Rectal smooth muscle tissue (tissue), 1 donor: ENCODE measurements at regions not wholly inside any gene's neighbourhood (a gene's known extent, or its start where the extent isn't known, plus 50 kb on each side); places are given as distances from the start of the nearest gene placed in this dataset.

Experiments
- H3K27ac ChIP-seq: one replicate; pipeline ENCODE4 v1.7.0; 2013; ENCODE audit warnings: low read depth, low read length, inconsistent platforms
- H3K27me3 ChIP-seq: one replicate; pipeline ENCODE4 v1.7.0; 2013; ENCODE audit warnings: low read length; ENCODE audit not compliant: control insufficient read depth, insufficient read depth
- H3K36me3 ChIP-seq: one replicate; pipeline ENCODE4 v1.7.0; 2013; ENCODE audit warnings: low read length; ENCODE audit not compliant: control insufficient read depth, insufficient read depth
- H3K4me1 ChIP-seq: one replicate; pipeline ENCODE4 v1.7.0; 2013; ENCODE audit warnings: low read length; ENCODE audit not compliant: control insufficient read depth, insufficient read depth
- H3K4me3 ChIP-seq: one replicate; pipeline ENCODE4 v1.7.0; 2013; ENCODE audit warnings: low read length
- H3K9ac ChIP-seq: one replicate; pipeline ENCODE4 v1.7.0; 2013; ENCODE audit warnings: low read length

DNA sequence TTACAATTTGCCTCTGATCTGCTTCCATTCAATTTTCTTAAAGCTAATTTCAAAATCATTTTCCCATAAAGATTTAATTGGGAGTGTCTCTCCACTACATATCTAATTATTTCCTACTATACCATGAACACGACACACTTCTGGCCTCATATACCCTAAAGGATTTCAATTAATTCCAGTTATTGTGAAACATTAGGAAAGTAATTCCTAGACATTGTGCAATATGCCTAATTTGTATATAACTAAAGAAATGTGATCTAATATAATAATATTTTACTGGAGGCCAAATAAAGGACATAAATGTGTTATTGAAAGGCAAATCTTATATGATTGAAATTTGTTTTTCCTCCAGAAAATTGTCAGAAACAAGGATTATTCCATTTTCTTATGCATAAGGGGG, 727.2 kb upstream of the ADGRL2 start:
- Histone ChIP-seq H3K27me3 (no peaks in the 10 kb centered on the region), H3K27ac (no peak overlapping the region), H3K36me3 (no peaks in the 10 kb centered on the region), H3K4me3 (no peak overlapping the region), H3K9ac (no peak overlapping the region), H3K4me1 (no peaks in the 10 kb centered on the region)

DNA sequence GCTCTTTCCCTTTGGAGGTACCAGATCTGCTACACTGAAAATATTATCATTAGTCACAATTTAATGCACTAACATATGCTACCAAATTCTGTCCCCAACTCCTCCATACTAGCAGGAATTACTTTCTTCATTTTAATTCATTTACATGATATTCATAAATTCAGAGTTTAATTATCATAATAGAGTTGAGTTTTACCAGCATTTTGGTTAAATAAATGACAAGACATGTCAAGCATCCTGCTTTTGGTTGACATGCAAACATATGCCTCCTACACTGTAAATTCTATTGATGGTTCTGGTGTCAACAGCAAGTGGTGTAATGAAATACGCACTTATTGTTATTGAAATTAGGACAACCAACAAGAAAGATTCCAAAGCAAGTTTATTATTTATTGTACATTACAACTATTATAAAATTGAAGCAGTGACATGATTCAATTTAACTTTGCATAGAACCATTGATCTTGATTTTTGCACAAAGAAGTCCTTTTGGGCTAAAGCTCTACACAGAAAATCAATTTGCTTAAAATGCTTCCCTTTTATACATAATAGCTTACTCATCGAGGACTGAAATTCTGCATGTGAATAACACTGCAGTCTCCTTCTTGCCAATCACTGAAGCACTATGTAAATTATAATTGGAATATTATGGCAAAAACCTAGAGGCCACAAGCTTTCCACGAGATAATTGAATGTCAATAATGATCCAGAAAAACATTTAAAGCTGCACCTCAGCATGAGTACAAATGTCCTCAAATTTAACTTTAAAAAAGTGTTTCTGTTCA, 728.6 kb upstream of the ADGRL2 start:
- H3K27ac ChIP-seq: no peak overlapping the region
- no peaks in the 10 kb centered on the region for H3K36me3 ChIP-seq
- no peak overlapping the region for H3K4me3 ChIP-seq
- H3K9ac ChIP-seq: no peak overlapping the region
- H3K27me3 ChIP-seq: no peaks in the 10 kb centered on the region
- no peaks in the 10 kb centered on the region for H3K4me1 ChIP-seq

DNA sequence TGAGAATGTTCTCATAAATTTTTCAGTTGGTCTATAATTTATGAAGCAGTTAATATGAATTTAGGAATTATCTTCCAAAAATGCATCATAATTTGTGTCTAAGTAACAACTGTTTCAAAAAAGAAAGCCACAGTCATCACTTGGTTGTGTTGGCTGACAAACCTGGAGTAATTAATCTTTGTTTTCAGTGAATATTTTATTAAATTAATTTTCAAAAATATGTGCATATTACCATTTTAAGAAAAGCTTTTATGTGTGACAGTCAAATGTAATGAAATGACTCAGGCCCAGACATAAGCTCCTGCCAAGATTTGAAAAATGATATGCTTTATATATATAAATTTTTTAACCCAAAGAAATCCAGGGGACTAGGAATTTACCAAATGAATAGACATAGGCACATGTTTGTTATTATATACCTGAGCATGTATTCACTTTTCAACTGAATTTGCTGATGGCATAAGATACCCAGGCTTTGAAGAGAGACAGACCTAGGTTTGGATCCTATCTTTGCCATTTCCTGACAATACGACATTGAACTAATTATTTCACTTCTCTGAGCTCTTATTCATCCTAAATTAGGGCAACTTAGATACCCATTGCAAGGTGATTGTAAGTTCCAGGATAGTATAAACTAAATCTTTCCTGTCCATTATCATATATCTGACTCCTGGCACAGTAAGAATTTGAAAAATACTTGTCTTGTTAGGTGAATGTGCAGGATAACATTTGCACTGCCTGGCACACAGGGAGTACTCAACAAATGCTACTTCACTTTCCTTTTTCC, 729.5 kb upstream of the ADGRL2 start:
- no peaks in the 10 kb centered on the region for H3K36me3 ChIP-seq
- H3K27me3 ChIP-seq: no peaks in the 10 kb centered on the region
- no peak overlapping the region for H3K27ac ChIP-seq
- no peaks in the 10 kb centered on the region for H3K4me1 ChIP-seq
- H3K4me3 ChIP-seq: no peak overlapping the region
- no peak overlapping the region for H3K9ac ChIP-seq

DNA sequence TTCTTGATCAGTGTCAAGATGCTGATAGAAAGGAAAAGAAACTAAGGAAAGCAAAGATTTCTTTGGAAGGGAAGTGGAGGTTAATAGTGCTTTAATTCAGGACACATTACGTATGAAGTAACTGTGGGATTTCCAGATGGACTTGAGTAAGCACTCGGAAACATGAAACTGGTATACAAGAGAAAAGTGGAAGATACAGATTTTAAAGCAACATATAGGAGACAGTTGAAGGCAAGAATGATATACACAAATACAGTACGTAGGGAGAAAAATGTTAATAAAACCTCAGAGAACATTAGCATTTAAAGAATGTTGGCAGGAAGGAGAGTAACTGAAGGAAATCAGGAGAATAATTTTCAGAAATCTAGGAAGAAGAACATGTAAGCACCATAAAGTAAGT, 730.9 kb upstream of the ADGRL2 start:
- Histone ChIP-seq H3K9ac (no peak overlapping the region), H3K27me3 (no peaks in the 10 kb centered on the region), H3K36me3 (no peaks in the 10 kb centered on the region), H3K27ac (no peak overlapping the region), H3K4me1 (no peaks in the 10 kb centered on the region), H3K4me3 (no peak overlapping the region)

DNA sequence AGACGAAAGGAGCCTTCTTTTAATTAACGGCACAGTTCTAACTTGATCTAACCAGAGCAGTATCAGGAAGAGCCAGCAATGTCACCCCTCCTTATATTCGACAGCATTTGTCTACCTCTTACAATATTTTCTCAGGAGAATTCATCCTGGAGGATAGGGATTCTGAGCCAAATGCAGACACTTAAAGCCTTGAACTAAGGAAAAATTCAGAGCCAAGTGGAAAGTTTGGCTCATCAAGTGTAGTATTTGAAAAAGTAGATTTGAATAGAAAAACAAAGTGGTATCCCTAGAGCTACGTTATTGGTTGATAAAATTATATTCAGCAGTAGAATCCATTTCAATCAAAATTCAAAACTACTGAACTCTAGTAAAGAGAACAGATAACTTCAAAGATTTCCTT, 732.0 kb upstream of the ADGRL2 start:
- no peak overlapping the region for H3K27ac ChIP-seq
- H3K4me3 ChIP-seq: no peak overlapping the region
- H3K36me3 ChIP-seq: no peaks in the 10 kb centered on the region
- H3K4me1 ChIP-seq: no peaks in the 10 kb centered on the region
- H3K27me3 ChIP-seq: no peaks in the 10 kb centered on the region
- H3K9ac ChIP-seq: no peak overlapping the region

DNA sequence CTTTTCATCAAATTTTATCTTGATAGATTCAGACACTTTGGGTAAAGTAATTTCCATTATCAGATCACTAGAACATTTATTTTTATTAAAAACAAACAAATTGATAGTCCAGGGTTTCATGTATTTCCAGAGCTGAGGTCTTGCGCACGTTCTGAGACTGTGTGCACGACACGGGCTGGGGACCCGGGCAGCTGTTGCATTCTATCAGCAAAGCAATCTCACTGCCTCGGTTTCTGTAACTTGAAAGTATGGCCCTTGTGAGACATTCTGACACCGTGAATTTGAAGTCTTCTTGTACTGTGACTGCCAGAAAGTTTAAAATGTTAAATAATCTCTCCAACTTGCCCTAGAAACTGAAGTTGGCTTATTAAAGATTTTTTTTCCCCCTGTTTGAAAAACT, 746.9 kb upstream of the ADGRL2 start:
- H3K36me3 ChIP-seq: no peaks in the 10 kb centered on the region
- no peaks in the 10 kb centered on the region for H3K27me3 ChIP-seq
- no peak overlapping the region for H3K9ac ChIP-seq
- H3K27ac ChIP-seq: no peak overlapping the region
- H3K4me3 ChIP-seq: no peak overlapping the region
- H3K4me1 ChIP-seq: no peaks in the 10 kb centered on the region

DNA sequence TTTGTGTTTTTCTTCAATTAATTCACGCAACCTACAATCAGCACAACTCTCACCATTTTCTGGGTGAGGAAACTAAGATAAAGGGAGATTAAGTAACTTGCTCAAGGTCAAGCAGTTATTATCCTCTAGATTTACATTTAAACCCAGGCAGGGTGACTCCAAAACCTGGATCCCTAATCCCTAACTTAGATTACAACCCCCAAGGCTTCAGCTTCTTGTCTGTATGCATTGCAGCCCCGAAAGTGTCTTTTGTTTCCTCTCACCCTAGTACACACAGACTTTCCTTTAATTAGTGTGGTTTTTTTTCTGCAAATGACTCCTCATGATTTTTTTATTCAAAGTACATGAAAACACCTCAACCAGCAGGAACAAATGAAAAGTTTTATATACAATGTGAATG, 748.6 kb upstream of the ADGRL2 start:
- no peak overlapping the region for H3K4me3 ChIP-seq
- no peaks in the 10 kb centered on the region for H3K4me1 ChIP-seq
- H3K27me3 ChIP-seq: no peaks in the 10 kb centered on the region
- no peaks in the 10 kb centered on the region for H3K36me3 ChIP-seq
- H3K9ac ChIP-seq: no peak overlapping the region
- no peak overlapping the region for H3K27ac ChIP-seq

DNA sequence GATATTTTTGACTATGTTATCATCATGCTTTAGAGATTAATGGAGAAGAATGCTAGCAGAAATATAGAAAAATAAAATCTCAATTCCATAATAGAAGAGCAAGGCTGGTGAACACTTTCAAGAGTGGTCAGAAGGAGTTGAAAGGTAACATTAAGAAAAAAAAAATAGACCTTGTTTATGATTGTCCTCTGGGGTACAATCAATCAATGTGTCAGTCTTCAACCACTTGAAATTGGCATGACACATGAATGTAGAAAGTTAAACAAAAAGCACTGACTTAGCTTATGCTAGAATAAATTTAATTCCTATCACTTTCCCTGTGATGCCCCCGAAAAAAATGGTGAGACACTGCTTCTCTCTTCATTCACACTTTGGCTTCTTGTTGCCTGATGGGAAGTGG, 750.3 kb upstream of the ADGRL2 start:
- Histone ChIP-seq H3K9ac (no peak overlapping the region), H3K4me1 (no peaks in the 10 kb centered on the region), H3K27ac (no peak overlapping the region), H3K4me3 (no peak overlapping the region), H3K27me3 (no peaks in the 10 kb centered on the region), H3K36me3 (no peaks in the 10 kb centered on the region)

DNA sequence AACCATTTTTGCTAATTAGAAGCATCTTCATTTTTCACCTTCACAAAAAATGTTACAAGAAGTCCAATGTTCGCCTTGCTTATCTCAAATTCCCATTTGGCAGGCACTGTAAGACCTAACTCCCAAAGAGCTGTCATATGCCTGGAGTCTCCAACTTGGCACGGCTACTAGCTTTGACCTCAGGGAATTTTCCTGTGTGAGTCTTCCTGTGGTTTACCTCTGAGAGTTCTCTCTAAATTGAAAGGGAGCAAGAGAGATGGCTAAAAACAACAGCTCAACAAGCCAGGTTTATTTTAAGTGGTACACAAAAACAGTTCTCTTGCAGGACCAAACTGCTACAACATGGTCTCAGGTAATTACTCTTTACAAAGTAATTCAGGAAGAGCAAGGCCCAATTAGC, 756.0 kb upstream of the ADGRL2 start:
- Histone ChIP-seq H3K4me1 (no peaks in the 10 kb centered on the region), H3K27me3 (no peaks in the 10 kb centered on the region), H3K27ac (no peak overlapping the region)

DNA sequence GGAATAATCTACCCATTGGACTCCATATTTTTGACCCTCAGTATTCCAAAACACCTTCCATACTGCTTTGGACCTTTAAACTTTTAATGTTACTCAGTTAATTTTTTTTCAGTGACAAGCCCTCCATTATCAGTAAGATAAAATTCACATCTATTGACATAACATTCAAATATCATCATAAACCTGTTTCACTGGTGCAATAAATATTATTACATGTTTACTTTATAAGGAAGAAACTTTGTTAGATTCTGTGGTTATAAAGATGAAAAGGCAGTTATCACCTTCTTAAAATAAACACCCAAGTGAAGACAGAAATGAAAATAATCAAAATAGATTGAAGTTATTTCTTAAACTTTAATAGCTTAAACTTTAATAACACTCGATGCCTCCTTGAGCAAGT, 758.5 kb upstream of the ADGRL2 start:
- H3K27me3 ChIP-seq: no peaks in the 10 kb centered on the region
- no peak overlapping the region for H3K27ac ChIP-seq
- no peaks in the 10 kb centered on the region for H3K36me3 ChIP-seq
- no peak overlapping the region for H3K4me3 ChIP-seq
- no peak overlapping the region for H3K9ac ChIP-seq
- no peaks in the 10 kb centered on the region for H3K4me1 ChIP-seq

More for the DNA sequence above, 756.0 kb upstream of the ADGRL2 start:
- no peaks in the 10 kb centered on the region for H3K36me3 ChIP-seq
- no peak overlapping the region for H3K4me3 ChIP-seq
- H3K9ac ChIP-seq: no peak overlapping the region

DNA sequence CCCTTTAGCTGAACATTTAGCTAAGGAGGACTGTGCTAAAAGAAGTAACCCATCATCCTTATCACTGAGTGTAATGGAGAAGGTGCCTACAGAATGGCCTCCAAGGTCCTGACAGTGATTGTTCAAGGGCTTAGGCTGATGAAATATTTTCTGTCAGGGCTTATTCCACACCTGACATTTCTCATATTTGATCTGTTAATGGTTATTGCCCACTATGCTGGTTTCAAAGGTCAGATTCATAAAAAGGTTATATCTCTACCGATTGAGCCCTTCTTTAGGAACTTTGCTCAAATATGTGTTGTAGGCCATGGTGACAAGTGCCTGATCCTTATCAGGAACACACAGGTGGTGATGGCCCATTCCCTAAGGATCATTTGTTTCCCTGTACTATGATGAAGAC, 766.4 kb upstream of the ADGRL2 start:
- Histone ChIP-seq H3K27ac (no peak overlapping the region), H3K4me3 (no peak overlapping the region), H3K36me3 (no peaks in the 10 kb centered on the region), H3K9ac (no peak overlapping the region), H3K4me1 (no peaks in the 10 kb centered on the region), H3K27me3 (no peaks in the 10 kb centered on the region)

DNA sequence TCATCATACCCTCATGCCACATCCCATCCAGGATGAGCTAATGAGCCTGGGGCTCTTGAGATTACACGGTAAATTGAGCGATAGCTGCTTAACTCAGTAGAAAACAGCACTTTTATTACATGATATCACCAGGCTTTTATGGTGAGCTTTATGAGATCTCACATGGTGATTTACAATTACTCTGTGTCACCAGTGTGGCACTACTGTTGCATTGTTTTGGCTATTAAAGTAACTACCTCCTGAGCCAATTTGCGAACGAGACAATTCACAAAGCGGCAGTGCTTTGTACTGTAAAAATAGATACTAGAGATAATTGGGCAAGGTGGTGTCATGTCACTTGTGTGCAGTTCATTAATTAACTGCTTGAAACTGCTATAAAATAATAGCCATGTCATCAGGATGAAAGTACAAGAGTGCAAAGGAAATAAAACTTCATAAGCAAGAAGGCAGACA, 767.7 kb upstream of the ADGRL2 start:
- H3K27me3 ChIP-seq: no peaks in the 10 kb centered on the region
- no peak overlapping the region for H3K27ac ChIP-seq
- no peak overlapping the region for H3K9ac ChIP-seq
- H3K36me3 ChIP-seq: no peaks in the 10 kb centered on the region
- H3K4me1 ChIP-seq: no peaks in the 10 kb centered on the region
- no peak overlapping the region for H3K4me3 ChIP-seq

DNA sequence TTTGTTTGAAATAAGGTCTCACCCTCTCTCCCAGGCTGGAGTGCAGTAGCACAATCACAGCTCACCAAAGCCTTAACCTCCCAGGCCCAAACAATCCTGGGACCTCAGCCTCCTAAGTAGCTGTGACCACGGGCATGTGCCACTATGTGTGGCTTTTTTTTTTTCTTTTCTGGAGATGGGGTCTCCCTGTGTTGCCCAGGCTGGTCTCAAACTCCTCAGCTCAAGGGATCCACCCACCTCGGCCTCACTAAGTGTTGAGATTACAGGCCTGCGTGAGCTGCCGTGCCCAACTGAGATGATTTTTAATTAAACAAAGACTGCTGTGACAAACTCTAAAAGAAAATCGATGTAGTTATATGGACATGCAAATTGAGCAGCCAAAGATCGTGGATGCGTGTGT, 768.4 kb upstream of the ADGRL2 start:
- Histone ChIP-seq H3K9ac (no peak overlapping the region), H3K27me3 (no peaks in the 10 kb centered on the region), H3K27ac (no peak overlapping the region), H3K36me3 (no peaks in the 10 kb centered on the region), H3K4me1 (no peaks in the 10 kb centered on the region), H3K4me3 (no peak overlapping the region)
